Mesodermal cell (in vitro differentiated cells): ENCODE measurements at regions not wholly inside any gene's neighbourhood (a gene's known extent, or its start where the extent isn't known, plus 50 kb on each side); places are given as distances from the start of the nearest gene placed in this dataset.

Experiments used
- H3K27ac ChIP-seq: 2 replicates; pipeline ENCODE4 v1.7.0; 2013; ENCODE audit warnings: mild to moderate bottlenecking, low read depth, low read length, moderate library complexity; ENCODE audit not compliant: severe bottlenecking
- H3K36me3 ChIP-seq: 2 replicates; pipeline ENCODE4 v1.7.1; 2013; ENCODE audit warnings: mild to moderate bottlenecking, low read length, moderate library complexity; ENCODE audit not compliant: control insufficient read depth, insufficient read depth
- H3K4me1 ChIP-seq: one replicate; pipeline ENCODE4 v1.7.1; 2013; ENCODE audit warnings: mild to moderate bottlenecking, low read length; ENCODE audit not compliant: insufficient read depth, control insufficient read depth, poor library complexity, severe bottlenecking
- H3K4me3 ChIP-seq: 2 replicates; pipeline ENCODE4 v1.7.0; 2013; ENCODE audit warnings: low read length, control low read depth, mild to moderate bottlenecking; ENCODE audit not compliant: insufficient read depth, poor library complexity, severe bottlenecking; ENCODE audit errors: extremely low read depth
- H3K9me3 ChIP-seq: 2 replicates; pipeline ENCODE4 v1.7.1; 2013; ENCODE audit warnings: mild to moderate bottlenecking, low read length, moderate library complexity; ENCODE audit not compliant: control insufficient read depth
- WGBS, 2 experiments: methylation state at CpG; one replicate each; pipeline ENCODE4 v1.1.5; 2013; ENCODE audit warnings: missing lambda C conversion rate in 2 of 2; ENCODE audit not compliant: insufficient coverage in 2 of 2; 5-methylcytosine and 5-hydroxymethylcytosine counted together

DNA sequence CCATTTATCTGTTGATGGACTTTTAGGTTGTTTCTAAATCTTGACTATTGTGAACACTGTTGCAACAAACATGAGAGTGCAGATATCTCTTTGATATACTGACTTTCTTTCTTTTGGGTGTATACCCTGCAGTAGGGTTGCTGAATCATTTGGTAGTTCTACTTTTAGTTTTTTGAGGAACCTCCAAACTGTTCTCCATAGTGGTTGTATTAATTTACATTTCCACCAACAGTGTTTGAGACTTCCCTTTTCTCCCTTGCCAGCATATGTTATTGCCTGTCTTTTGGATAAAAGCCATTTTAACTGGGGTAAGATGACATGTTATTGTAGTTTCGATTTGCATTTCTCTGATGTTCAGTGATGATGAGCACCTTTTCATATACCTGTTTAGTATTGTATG lies 330.0 kb downstream of the DDX10 start:
- no peak overlapping the region for H3K4me3 ChIP-seq
- H3K4me1 ChIP-seq = no peaks in the 10 kb centered on the region
- no CpG with 5 or more reads among the region's 1 CpG for WGBS, 2 experiments
- no peaks in the 10 kb centered on the region for H3K36me3 ChIP-seq
- peaks cover 3% of the 10 kb centered on the region for H3K9me3 ChIP-seq
- no peak overlapping the region for H3K27ac ChIP-seq

DNA sequence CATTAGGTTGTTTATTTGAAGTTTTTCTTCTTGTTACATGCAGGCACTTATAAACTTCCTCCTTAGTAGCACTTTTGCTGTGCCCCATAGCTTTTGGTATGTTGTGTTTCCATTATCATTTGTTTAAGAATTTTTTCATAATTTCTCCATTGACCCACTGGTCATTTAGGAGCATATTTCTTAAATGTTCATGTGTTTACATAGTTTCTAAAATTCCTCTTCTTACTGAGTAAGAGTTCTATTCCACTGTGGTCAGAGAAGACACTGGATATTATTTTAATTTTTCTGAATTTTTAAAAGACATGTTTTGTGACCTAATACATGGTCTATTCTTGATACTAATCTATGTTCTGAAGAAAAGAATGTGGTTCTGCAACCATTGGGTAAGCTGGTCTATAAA lies 333.0 kb downstream of the DDX10 start:
- Histone ChIP-seq H3K27ac (no peak overlapping the region), H3K4me3 (no peak overlapping the region), H3K36me3 (no peaks in the 10 kb centered on the region), H3K9me3 (no peaks in the 10 kb centered on the region), H3K4me1 (no peaks in the 10 kb centered on the region)

DNA sequence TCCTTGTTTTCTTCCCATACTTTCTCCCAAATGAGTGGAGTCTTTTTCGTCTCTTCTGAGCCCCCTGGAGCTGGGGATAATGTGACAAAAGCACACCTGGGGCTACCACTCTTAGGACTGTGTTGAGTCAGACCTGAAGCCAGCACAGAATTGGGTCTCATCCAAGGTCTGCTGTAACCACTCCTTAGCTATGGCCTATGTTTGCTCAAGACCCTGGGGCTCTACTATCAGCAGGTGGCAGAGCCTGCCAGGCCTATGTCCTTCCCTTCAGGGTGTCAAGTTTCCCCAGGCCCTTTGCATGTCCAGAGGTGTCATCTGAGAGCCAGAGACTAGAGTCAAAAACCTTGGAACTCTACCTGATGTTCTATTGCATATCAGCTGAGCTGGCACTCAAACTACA lies 335.7 kb downstream of the DDX10 start:
- Histone ChIP-seq H3K36me3 (no peaks in the 10 kb centered on the region), H3K27ac (no peak overlapping the region), H3K4me1 (no peaks in the 10 kb centered on the region), H3K4me3 (no peak overlapping the region), H3K9me3 (no peaks in the 10 kb centered on the region)
- WGBS, 2 experiments = 78% methylated on average over 1 of the region's 1 CpG; no CpG with 5 or more reads in 1 of the 2 experiments

DNA sequence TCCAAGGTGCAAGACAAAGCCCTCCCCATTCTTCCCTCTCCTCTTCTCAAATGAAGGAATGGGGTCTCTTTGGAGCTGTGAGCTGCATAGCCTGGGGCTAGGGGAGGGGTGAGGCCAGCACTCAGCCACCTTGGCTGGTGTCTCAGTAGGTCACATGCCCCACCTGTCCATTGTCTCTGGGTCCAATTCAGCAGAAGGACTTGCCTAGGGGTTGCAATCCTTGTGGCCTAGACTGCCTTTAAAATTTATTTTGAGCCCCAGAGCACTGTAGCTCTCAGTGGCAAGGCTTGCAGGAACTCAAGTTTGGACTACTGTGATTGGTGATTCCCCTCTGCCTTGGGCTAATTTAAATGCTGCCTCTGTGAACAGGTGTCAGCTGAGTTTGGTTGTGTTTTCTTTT lies 336.7 kb downstream of the DDX10 start:
- H3K27ac ChIP-seq = no peak overlapping the region

DNA sequence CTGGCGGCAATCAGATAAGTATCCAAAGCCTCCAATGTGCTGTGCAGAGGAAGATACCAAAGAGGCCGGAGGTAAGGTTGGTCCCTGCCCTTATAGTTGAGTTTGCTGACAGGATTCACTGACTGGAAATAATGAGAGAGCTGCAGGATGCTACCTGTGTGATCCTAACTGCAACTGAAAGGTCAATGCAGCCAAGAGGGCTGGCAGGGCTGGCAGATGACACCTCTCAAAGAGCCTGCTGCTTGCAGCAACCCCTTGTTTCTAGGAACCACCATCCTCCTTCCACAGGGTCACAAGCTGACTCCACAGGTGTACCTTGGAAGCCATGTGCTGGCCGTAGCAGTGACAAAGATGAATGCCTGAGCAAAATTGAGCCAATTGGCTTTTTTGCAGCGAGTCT lies 348.1 kb downstream of the DDX10 start:
- Histone ChIP-seq H3K36me3 (no peaks in the 10 kb centered on the region), H3K9me3 (no peaks in the 10 kb centered on the region), H3K4me3 (no peak overlapping the region), H3K4me1 (peaks cover 2% of the 10 kb centered on the region), H3K27ac (no peak overlapping the region)
- WGBS, 2 experiments = 89 to 92% methylated on average over 3 to 4 of the region's 4 CpGs

More for the DNA sequence above, 336.7 kb downstream of the DDX10 start:
- H3K9me3 ChIP-seq = no peaks in the 10 kb centered on the region
- no peaks in the 10 kb centered on the region for H3K4me1 ChIP-seq
- H3K4me3 ChIP-seq = no peak overlapping the region
- no peaks in the 10 kb centered on the region for H3K36me3 ChIP-seq

DNA sequence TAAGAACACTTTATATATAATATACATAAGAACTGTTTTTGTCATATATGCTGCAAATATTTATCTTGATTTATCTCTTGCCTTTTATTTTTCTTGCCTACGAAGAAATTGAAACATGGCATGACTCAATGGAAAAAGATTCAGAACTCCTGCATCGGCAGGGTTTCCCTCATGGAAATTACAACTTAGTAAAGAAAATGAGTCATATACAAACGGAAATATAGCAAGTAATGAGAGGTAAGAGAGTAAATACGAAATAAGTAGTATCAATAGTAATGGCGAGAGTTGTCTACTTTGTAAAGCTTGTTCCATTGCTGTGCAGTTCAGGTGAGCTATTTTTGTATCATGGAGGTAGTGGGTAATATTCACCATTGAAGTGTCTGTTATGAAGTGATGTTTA lies 350.4 kb downstream of the DDX10 start:
- no peak overlapping the region for H3K27ac ChIP-seq
- WGBS, 2 experiments = 85 to 92% methylated on average over 3 to 5 of the region's 5 CpGs
- no peaks in the 10 kb centered on the region for H3K9me3 ChIP-seq
- H3K4me1 ChIP-seq = peaks cover 2% of the 10 kb centered on the region
- H3K4me3 ChIP-seq = no peak overlapping the region
- H3K36me3 ChIP-seq = no peaks in the 10 kb centered on the region

DNA sequence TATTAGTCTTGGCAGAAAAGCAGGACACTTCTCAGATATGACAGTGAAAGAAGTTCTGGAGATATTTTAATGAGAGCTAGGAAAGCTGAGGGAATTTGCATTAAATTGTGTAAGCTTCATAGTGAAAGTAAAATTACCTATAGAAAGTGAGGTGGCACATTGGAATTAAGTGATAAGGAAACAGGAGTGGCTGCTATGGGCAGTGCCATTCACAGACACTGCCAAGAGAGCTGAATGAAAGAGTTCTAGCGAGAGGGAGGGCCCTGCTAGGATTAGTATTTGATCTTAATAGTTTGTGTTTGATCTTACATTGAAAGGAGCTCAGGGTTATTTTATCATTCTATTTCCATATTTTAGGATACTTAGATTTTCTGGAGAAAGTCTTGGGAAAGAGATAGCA lies 351.9 kb downstream of the DDX10 start:
- Histone ChIP-seq H3K36me3 (no peaks in the 10 kb centered on the region), H3K27ac (no peak overlapping the region), H3K4me1 (peaks cover 2% of the 10 kb centered on the region), H3K9me3 (no peaks in the 10 kb centered on the region), H3K4me3 (no peak overlapping the region)
- WGBS, 2 experiments = no CpG with 5 or more reads among the region's 1 CpG

DNA sequence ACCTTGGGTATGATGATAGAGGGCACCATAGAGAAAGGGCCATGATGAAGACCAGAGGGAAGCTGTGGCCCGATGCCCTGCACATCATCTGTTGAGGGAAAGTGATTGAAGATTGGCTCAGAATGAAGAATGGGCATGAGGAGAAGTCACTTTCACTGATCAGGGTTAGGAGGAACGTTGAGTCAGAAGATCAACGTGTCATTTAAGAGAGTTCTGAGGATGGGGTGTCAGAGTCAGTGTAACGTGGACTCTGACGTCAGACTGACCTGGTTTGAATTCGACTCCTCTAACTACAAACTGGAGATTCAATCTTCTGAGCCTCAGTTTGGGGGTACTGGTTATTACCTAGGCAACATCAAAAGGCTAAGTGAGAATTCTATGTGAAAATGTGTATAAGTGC lies 352.6 kb downstream of the DDX10 start:
- no peak overlapping the region for H3K4me3 ChIP-seq
- H3K36me3 ChIP-seq = no peaks in the 10 kb centered on the region
- 80 to 91% methylated on average over 2 to 6 of the region's 6 CpGs for WGBS, 2 experiments
- peaks cover 2% of the 10 kb centered on the region for H3K4me1 ChIP-seq
- no peak overlapping the region for H3K27ac ChIP-seq
- H3K9me3 ChIP-seq = no peaks in the 10 kb centered on the region

DNA sequence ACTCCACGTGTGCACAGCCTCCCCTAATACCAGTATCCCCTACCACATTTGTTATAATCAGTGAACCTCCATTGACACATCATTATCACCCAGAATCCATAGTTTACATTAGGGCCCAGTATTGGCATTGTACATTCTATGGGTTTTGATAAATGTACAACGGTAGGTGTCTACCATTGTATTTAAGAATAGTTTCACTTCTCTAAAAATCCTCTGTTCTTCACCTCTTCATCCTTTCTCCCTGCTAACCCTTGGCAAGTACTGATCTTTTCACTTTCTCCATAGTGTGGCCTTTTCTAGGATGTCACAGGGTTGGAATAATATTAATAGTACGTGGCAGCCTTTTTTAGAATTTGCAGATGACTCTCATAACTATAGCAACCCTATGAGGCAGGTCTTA lies 353.8 kb downstream of the DDX10 start:
- Histone ChIP-seq H3K36me3 (no peaks in the 10 kb centered on the region), H3K9me3 (no peaks in the 10 kb centered on the region), H3K4me1 (peaks cover 2% of the 10 kb centered on the region), H3K27ac (no peak overlapping the region), H3K4me3 (no peak overlapping the region)
- WGBS, 2 experiments = 100% methylated on average over 1 of the region's 3 CpGs

DNA sequence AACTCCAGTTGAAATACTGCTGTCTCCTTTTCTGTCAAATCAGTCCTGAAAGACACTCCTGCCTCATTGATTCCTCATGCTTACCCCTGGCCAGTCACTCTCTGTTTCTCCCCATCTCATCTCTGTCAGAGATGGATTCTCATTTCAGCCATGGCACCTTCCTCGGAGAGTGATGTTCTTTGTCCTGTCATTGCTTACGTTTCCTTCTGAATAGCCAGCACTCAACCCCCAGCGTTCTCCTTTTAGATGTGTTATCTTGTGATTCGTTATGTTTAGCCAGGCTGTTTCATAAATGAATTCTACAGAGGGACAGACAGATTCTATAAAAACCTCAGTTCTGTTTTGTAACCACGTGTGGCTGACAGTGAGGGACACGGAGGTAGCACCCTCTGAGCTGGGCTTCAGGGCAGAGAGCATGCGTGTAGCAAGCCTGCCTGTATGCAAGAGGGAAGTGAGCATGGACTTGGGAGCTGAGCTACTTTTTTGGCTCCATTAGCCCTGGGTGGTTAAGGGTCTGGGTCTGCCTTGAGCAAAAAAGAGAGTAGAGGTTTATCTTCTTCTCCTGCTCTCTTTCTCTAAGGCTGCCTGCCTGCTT lies 354.6 kb downstream of the DDX10 start:
- Histone ChIP-seq H3K4me3 (no peak overlapping the region), H3K9me3 (peaks cover 2% of the 10 kb centered on the region), H3K4me1 (peaks cover 2% of the 10 kb centered on the region), H3K36me3 (no peaks in the 10 kb centered on the region), H3K27ac (no peak overlapping the region)
- WGBS, 2 experiments = 88 to 95% methylated on average over 6 of the region's 7 CpGs

DNA sequence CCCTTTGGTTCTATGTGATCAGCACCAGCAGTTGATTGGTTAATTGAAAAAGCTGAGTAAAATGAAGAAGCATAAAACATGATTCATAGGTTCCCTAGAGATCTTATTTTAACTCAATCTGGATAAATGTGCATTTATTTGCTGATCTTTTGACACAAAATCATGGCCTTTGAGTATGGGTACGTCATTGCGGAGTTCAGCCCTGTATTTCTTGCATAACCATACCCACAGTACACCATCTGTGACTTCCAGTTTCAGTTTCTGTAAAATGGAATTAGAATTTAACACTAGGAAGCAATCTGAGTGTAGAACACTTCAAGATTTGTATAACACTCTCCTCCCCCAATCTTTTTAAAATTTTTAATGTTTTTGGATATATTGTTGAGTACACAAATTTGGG lies 358.2 kb downstream of the DDX10 start:
- no peak overlapping the region for H3K4me3 ChIP-seq
- H3K27ac ChIP-seq = no peak overlapping the region
- no peaks in the 10 kb centered on the region for H3K36me3 ChIP-seq
- no CpG with 5 or more reads among the region's 2 CpGs for WGBS, 2 experiments
- peaks cover 10% of the 10 kb centered on the region for H3K9me3 ChIP-seq
- H3K4me1 ChIP-seq = no peaks in the 10 kb centered on the region
